ENCODE measurements at regions not wholly inside any gene's neighbourhood (a gene's known extent, or its start where the extent isn't known, plus 50 kb on each side); places are given as distances from the start of the nearest gene placed in this dataset.

GRCh38 chr2:105617631-105618350 lies 126.9 kb upstream of the NCK2 start:
- no peak overlapping the region for H2AFZ ChIP-seq (ENCODE audit: low read length)
- no CpG with 5 or more reads among the region's 12 CpGs for WGBS, 2 donors (ENCODE audit: extremely low coverage in 2 of 2, insufficient read length in 2 of 2, insufficient replicate concordance in 1 of 2)

GRCh38 chr2:105615305-105615704 lies 129.4 kb upstream of the NCK2 start:
- no peak for DNase-seq (ENCODE audit: low spot score)
- no peak overlapping the region for H3K9ac ChIP-seq (ENCODE audit: low read depth, low read length, poor library complexity)
- H3K79me1 ChIP-seq (ENCODE audit: low read depth, low read length): no peaks in the 10 kb centered on the region
- H3K14ac ChIP-seq (ENCODE audit: low read length): no peak overlapping the region
- H3K36me3 ChIP-seq (replicated peaks in 1 of 2; ENCODE audit: control insufficient read depth in 2 of 2, insufficient read depth in 2 of 2, low read length in 2 of 2): no peaks in the 10 kb centered on the region
- no peaks in the 10 kb centered on the region for H3K27me3 ChIP-seq (ENCODE audit: control insufficient read depth in 3 of 3, insufficient read depth in 3 of 3, low read depth in 1 of 3, low read length in 3 of 3)
- no peak overlapping the region for H2BK15ac ChIP-seq (ENCODE audit: low read length)
- H2AK5ac ChIP-seq (ENCODE audit: low read depth, low read length): no peak overlapping the region
- H4K8ac ChIP-seq (ENCODE audit: low read depth, low read length): no peak overlapping the region
- H3K18ac ChIP-seq (ENCODE audit: low read length): no peak overlapping the region
- H3K9me3 ChIP-seq (replicated peaks in 1 of 2; ENCODE audit: control insufficient read depth in 2 of 2, insufficient read depth in 1 of 2, low read depth in 1 of 2, low read length in 2 of 2): no peaks in the 10 kb centered on the region
- no peak overlapping the region for H2BK12ac ChIP-seq (ENCODE audit: low read length)
- H4K91ac ChIP-seq (ENCODE audit: low read depth, low read length, poor library complexity): no peak overlapping the region
- peaks cover 6 to 8% of the 10 kb centered on the region in 2 donors for H3K4me1 ChIP-seq (ENCODE audit: control insufficient read depth in 2 of 2, insufficient read depth in 1 of 2, low read depth in 1 of 2, low read length in 2 of 2)
- H2BK120ac ChIP-seq (ENCODE audit: low read depth, low read length): no peak overlapping the region
- no peak overlapping the region for H2AFZ ChIP-seq (ENCODE audit: low read length)
- H3K27ac ChIP-seq (replicated peaks; ENCODE audit: low read length): no peak overlapping the region
- H3K4ac ChIP-seq (ENCODE audit: low read length): no peak overlapping the region
- no peak overlapping the region for H2BK5ac ChIP-seq (ENCODE audit: low read length)
- WGBS, 2 donors (ENCODE audit: extremely low coverage in 2 of 2, insufficient read length in 2 of 2, insufficient replicate concordance in 1 of 2): no CpG with 5 or more reads among the region's 8 CpGs
- H3K4me3 ChIP-seq (ENCODE audit: low read length in 2 of 2): no peak overlapping the region
- no peak overlapping the region for H3K4me2 ChIP-seq (ENCODE audit: insufficient read depth, low read length, poor library complexity, severe bottlenecking)
- no peak overlapping the region for H3K23ac ChIP-seq (ENCODE audit: low read depth, low read length, poor library complexity)

More at GRCh38 chr2:105617631-105618350, 126.9 kb upstream of the NCK2 start:
- H3K23ac ChIP-seq (ENCODE audit: low read depth, low read length, poor library complexity): no peak overlapping the region
- H3K36me3 ChIP-seq (replicated peaks in 1 of 2; ENCODE audit: control insufficient read depth in 2 of 2, insufficient read depth in 2 of 2, low read length in 2 of 2): no peaks in the 10 kb centered on the region
- no peaks in the 10 kb centered on the region for H3K27me3 ChIP-seq (ENCODE audit: control insufficient read depth in 3 of 3, insufficient read depth in 3 of 3, low read depth in 1 of 3, low read length in 3 of 3)
- H3K27ac ChIP-seq (replicated peaks; ENCODE audit: low read length): no peak overlapping the region
- no peak overlapping the region for H2BK120ac ChIP-seq (ENCODE audit: low read depth, low read length)
- no peaks in the 10 kb centered on the region for H3K9me3 ChIP-seq (replicated peaks in 1 of 2; ENCODE audit: control insufficient read depth in 2 of 2, insufficient read depth in 1 of 2, low read depth in 1 of 2, low read length in 2 of 2)
- H3K79me1 ChIP-seq (ENCODE audit: low read depth, low read length): no peaks in the 10 kb centered on the region
- peak overlapping the region in 1 of 2 donors; percentile 7 for H3K4me3 ChIP-seq (ENCODE audit: low read length in 2 of 2)
- no peak overlapping the region for H4K8ac ChIP-seq (ENCODE audit: low read depth, low read length)
- H3K4ac ChIP-seq (ENCODE audit: low read length): no peak overlapping the region
- DNase-seq (ENCODE audit: low spot score): no peak
- H3K18ac ChIP-seq (ENCODE audit: low read length): peak overlapping the region; percentile 40
- no peak overlapping the region for H3K14ac ChIP-seq (ENCODE audit: low read length)
- no peak overlapping the region for H2BK5ac ChIP-seq (ENCODE audit: low read length)
- H2AK5ac ChIP-seq (ENCODE audit: low read depth, low read length): no peak overlapping the region
- H4K91ac ChIP-seq (ENCODE audit: low read depth, low read length, poor library complexity): no peak overlapping the region
- peaks cover 0 to 6% of the 10 kb centered on the region in 2 donors for H3K4me1 ChIP-seq (ENCODE audit: control insufficient read depth in 2 of 2, insufficient read depth in 1 of 2, low read depth in 1 of 2, low read length in 2 of 2)
- H3K9ac ChIP-seq (ENCODE audit: low read depth, low read length, poor library complexity): no peak overlapping the region
- H2BK12ac ChIP-seq (ENCODE audit: low read length): no peak overlapping the region
- no peak overlapping the region for H2BK15ac ChIP-seq (ENCODE audit: low read length)
- H3K4me2 ChIP-seq (ENCODE audit: insufficient read depth, low read length, poor library complexity, severe bottlenecking): no peak overlapping the region

GRCh38 chr2:105611811-105612424 lies 132.8 kb upstream of the NCK2 start:
- Histone ChIP-seq H2AFZ (ENCODE audit: low read length) (no peak overlapping the region), H3K4me2 (ENCODE audit: insufficient read depth, low read length, poor library complexity, severe bottlenecking) (no peak overlapping the region), H3K4me1 (ENCODE audit: control insufficient read depth in 2 of 2, insufficient read depth in 1 of 2, low read depth in 1 of 2, low read length in 2 of 2) (peaks cover 0 to 14% of the 10 kb centered on the region in 2 donors), H3K27ac (replicated peaks; ENCODE audit: low read length) (no peak overlapping the region), H2BK12ac (ENCODE audit: low read length) (no peak overlapping the region), H2AK5ac (ENCODE audit: low read depth, low read length) (no peak overlapping the region), H2BK5ac (ENCODE audit: low read length) (no peak overlapping the region), H3K14ac (ENCODE audit: low read length) (no peak overlapping the region), H3K18ac (ENCODE audit: low read length) (no peak overlapping the region), H3K27me3 (ENCODE audit: control insufficient read depth in 3 of 3, insufficient read depth in 3 of 3, low read depth in 1 of 3, low read length in 3 of 3) (no peaks in the 10 kb centered on the region), H3K9me3 (replicated peaks in 1 of 2; ENCODE audit: control insufficient read depth in 2 of 2, insufficient read depth in 1 of 2, low read depth in 1 of 2, low read length in 2 of 2) (no peaks in the 10 kb centered on the region), H3K4ac (ENCODE audit: low read length) (no peak overlapping the region), H4K8ac (ENCODE audit: low read depth, low read length) (no peak overlapping the region), H3K23ac (ENCODE audit: low read depth, low read length, poor library complexity) (no peak overlapping the region), H3K4me3 (ENCODE audit: low read length in 2 of 2) (no peak overlapping the region), H3K9ac (ENCODE audit: low read depth, low read length, poor library complexity) (no peak overlapping the region), H3K36me3 (replicated peaks in 1 of 2; ENCODE audit: control insufficient read depth in 2 of 2, insufficient read depth in 2 of 2, low read length in 2 of 2) (no peaks in the 10 kb centered on the region), H4K91ac (ENCODE audit: low read depth, low read length, poor library complexity) (no peak overlapping the region), H2BK120ac (ENCODE audit: low read depth, low read length) (no peak overlapping the region), H2BK15ac (ENCODE audit: low read length) (no peak overlapping the region), H3K79me1 (ENCODE audit: low read depth, low read length) (no peaks in the 10 kb centered on the region)
- no CpG with 5 or more reads among the region's 6 CpGs for WGBS, 2 donors (ENCODE audit: extremely low coverage in 2 of 2, insufficient read length in 2 of 2, insufficient replicate concordance in 1 of 2)
- no peak for DNase-seq (ENCODE audit: low spot score)

- Histone ChIP-seq H3K27ac (replicated peaks; ENCODE audit: low read length) (no peak overlapping the region), H3K23ac (ENCODE audit: low read depth, low read length, poor library complexity) (no peak overlapping the region), H4K8ac (ENCODE audit: low read depth, low read length) (no peak overlapping the region), H2BK120ac (ENCODE audit: low read depth, low read length) (no peak overlapping the region), H3K79me1 (ENCODE audit: low read depth, low read length) (no peaks in the 10 kb centered on the region), H3K9ac (ENCODE audit: low read depth, low read length, poor library complexity) (no peak overlapping the region), H3K27me3 (ENCODE audit: control insufficient read depth in 3 of 3, insufficient read depth in 3 of 3, low read depth in 1 of 3, low read length in 3 of 3) (no peaks in the 10 kb centered on the region), H2BK12ac (ENCODE audit: low read length) (no peak overlapping the region), H3K4me2 (ENCODE audit: insufficient read depth, low read length, poor library complexity, severe bottlenecking) (no peak overlapping the region), H2BK15ac (ENCODE audit: low read length) (no peak overlapping the region), H4K91ac (ENCODE audit: low read depth, low read length, poor library complexity) (no peak overlapping the region), H3K9me3 (replicated peaks in 1 of 2; ENCODE audit: control insufficient read depth in 2 of 2, insufficient read depth in 1 of 2, low read depth in 1 of 2, low read length in 2 of 2) (no peaks in the 10 kb centered on the region), H3K4ac (ENCODE audit: low read length) (no peak overlapping the region), H3K4me1 (ENCODE audit: control insufficient read depth in 2 of 2, insufficient read depth in 1 of 2, low read depth in 1 of 2, low read length in 2 of 2) (peaks cover 0 to 14% of the 10 kb centered on the region in 2 donors), H3K4me3 (ENCODE audit: low read length in 2 of 2) (peak overlapping the region in 1 of 2 donors; percentile 24), H3K14ac (ENCODE audit: low read length) (no peak overlapping the region), H2AFZ (ENCODE audit: low read length) (peak overlapping the region; percentile 90), H3K36me3 (replicated peaks in 1 of 2; ENCODE audit: control insufficient read depth in 2 of 2, insufficient read depth in 2 of 2, low read length in 2 of 2) (no peaks in the 10 kb centered on the region), H3K18ac (ENCODE audit: low read length) (no peak overlapping the region), H2AK5ac (ENCODE audit: low read depth, low read length) (no peak overlapping the region), H2BK5ac (ENCODE audit: low read length) (no peak overlapping the region)
- DNase-seq (ENCODE audit: low spot score): no peak
- no CpG with 5 or more reads among the region's 2 CpGs for WGBS, 2 donors (ENCODE audit: extremely low coverage in 2 of 2, insufficient read length in 2 of 2, insufficient replicate concordance in 1 of 2)
Measured at GRCh38 chr2:105611333-105611637, 133.4 kb upstream of the NCK2 start.
